Muscle of arm (tissue), 1 donor: ENCODE measurements at regions not wholly inside any gene's neighbourhood (a gene's known extent, or its start where the extent isn't known, plus 50 kb on each side); places are given as distances from the start of the nearest gene placed in this dataset.

ENCODE experiments used
- DNase-seq: peaks from one replicate; pipeline ENCODE4 v3.0.0-alpha.2; 2013

- DNase-seq = no peak
Measured at GRCh38 chr3:17802950-17803349, 60.5 kb upstream of the TBC1D5 start.

- no peak for DNase-seq
Measured at GRCh38 chr3:17801131-17801530, 58.7 kb upstream of the TBC1D5 start.

GRCh38 chr3:17800232-17800631, 57.8 kb upstream of the TBC1D5 start:
- no peak for DNase-seq

GRCh38 chr3:17799312-17799711, 56.9 kb upstream of the TBC1D5 start:
- no peak for DNase-seq

- DNase-seq = no peak
Measured at GRCh38 chr3:17798000-17798399, 55.6 kb upstream of the TBC1D5 start.

GRCh38 chr3:17795711-17796110, 53.3 kb upstream of the TBC1D5 start:
- no peak for DNase-seq

GRCh38 chr3:17795280-17795679, 52.8 kb upstream of the TBC1D5 start:
- no peak for DNase-seq

GRCh38 chr3:17793542-17794195, 51.2 kb upstream of the TBC1D5 start:
- DNase-seq = no peak
